K562 (cell line): ENCODE measurements at regions not wholly inside any gene's neighbourhood (a gene's known extent, or its start where the extent isn't known, plus 50 kb on each side); places are given as distances from the start of the nearest gene placed in this dataset.

ENCODE experiments used
- ATAC-seq: fragments of 200-7000 bp; cut with Tn5 transposase; 3 replicates; pipeline ENCODE4 v1.9.1; 2020; ENCODE audit warnings: moderate library complexity
- BruUV-seq: library from RNA; stranded (reverse); fragments of 400-500 nt; replicated peaks from 2 replicates; lab custom pipeline; 2021; lab: Mats Ljungman, UMichigan
- CTCF ChIA-PET: fragments of 300-600 bp; formaldehyde crosslinking; extraction: SDS; loops from one replicate; lab custom pipeline; 2021; ENCODE audit warnings: low intra/inter-chr PET ratio; lab: Yijun Ruan, JAX
- POLR2A ChIA-PET: fragments of 300-600, 350-650 bp; sonication (Branson Sonifier 250); formaldehyde crosslinking; extraction: SDS; loops from one replicate; lab custom pipeline; 2021; ENCODE audit warnings: antibody characterized with exemption, inconsistent platforms; lab: Yijun Ruan, JAX
- DNase-seq, 4 experiments: peaks; one replicate each; pipeline versions ENCODE4 v3.0.0 to v3.0.0-alpha.2; 2011 to 2018; ENCODE audit warnings: low spot score in 3 of 4, mixed read lengths in 3 of 4; ENCODE audit errors: extremely low read depth in 1 of 4
- FAIRE-seq: peaks from 2 replicates; lab custom pipeline; 2011; peaks lifted over from hg19 to GRCh38; lab: Jason Lieb, UNC
- H2AFZ ChIP-seq: 2 replicates; pipeline ENCODE4 v1.6.0; 2011; ENCODE audit warnings: low read depth, low read length, control low read depth, inconsistent platforms
- H3K27ac ChIP-seq: fragments of 200-600 bp; 3 replicates; pipeline ENCODE4 v1.8.0; 2011; ENCODE audit warnings: low read depth, mild to moderate bottlenecking, control low read depth, inconsistent platforms, low read length, moderate library complexity, mixed read lengths; ENCODE audit errors: extremely low read depth
- H3K27me3 ChIP-seq, 2 experiments: fragments of 300-600 bp in 1 of 2; 2 replicates in 1 of 2; 3 replicates in 1 of 2; pipeline versions ENCODE4 v1.6.0 to v1.8.0; 2011; ENCODE audit warnings: inconsistent platforms in 2 of 2, low read length in 2 of 2, mild to moderate bottlenecking in 1 of 2, mixed read lengths in 1 of 2, moderate library complexity in 1 of 2; ENCODE audit not compliant: control insufficient read depth in 2 of 2, insufficient read depth in 2 of 2
- H3K36me3 ChIP-seq: fragments of 300-600 bp; 3 replicates; pipeline ENCODE4 v1.8.0; 2011; ENCODE audit warnings: mild to moderate bottlenecking, low read length, inconsistent platforms; ENCODE audit not compliant: control insufficient read depth, insufficient read depth
- H3K4me1 ChIP-seq, 2 experiments: fragments of 200-600 bp in 1 of 2; replicated peaks in 1 of 2; 2 replicates in 1 of 2; 3 replicates in 1 of 2; pipeline versions ENCODE4 v1.5.1 to v1.8.0; 2011; ENCODE audit warnings: inconsistent platforms in 2 of 2, low read length in 2 of 2, mild to moderate bottlenecking in 1 of 2, mixed read lengths in 1 of 2, moderate library complexity in 1 of 2; ENCODE audit not compliant: control insufficient read depth in 2 of 2, insufficient read depth in 2 of 2
- H3K4me2 ChIP-seq: 2 replicates; pipeline ENCODE4 v1.6.1; 2011; ENCODE audit warnings: low read length, control low read depth, inconsistent platforms, mixed read lengths; ENCODE audit not compliant: insufficient read depth
- H3K4me3 ChIP-seq: fragments of 200-600 bp; sonication (generic), shearing (Covaris generic); 2 replicates; pipeline ENCODE4 v1.5.1; 2016; ENCODE audit warnings: control low read depth, inconsistent platforms
- H3K79me2 ChIP-seq: fragments of 200-600 bp; 3 replicates; pipeline ENCODE4 v1.8.0; 2011; ENCODE audit warnings: low read length, inconsistent platforms; ENCODE audit not compliant: control insufficient read depth, insufficient read depth
- H3K9ac ChIP-seq, 2 experiments: 2 replicates each; pipeline versions ENCODE4 v1.6.0 to v1.6.1; 2011; ENCODE audit warnings: low read depth in 2 of 2, low read length in 2 of 2, control low read depth in 1 of 2, inconsistent platforms in 1 of 2, mild to moderate bottlenecking in 1 of 2, mixed read lengths in 1 of 2; ENCODE audit not compliant: insufficient read depth in 1 of 2
- H3K9me1 ChIP-seq: one replicate; pipeline ENCODE4 v1.6.0; 2011; ENCODE audit warnings: inconsistent platforms, mild to moderate bottlenecking, low read length, moderate library complexity; ENCODE audit not compliant: control insufficient read depth, insufficient read depth
- H3K9me3 ChIP-seq: replicated peaks from 2 replicates; pipeline ENCODE4 v1.5.1; 2011; ENCODE audit warnings: low read depth, low read length, inconsistent platforms; ENCODE audit not compliant: control insufficient read depth, insufficient read depth
- H4K20me1 ChIP-seq: replicated peaks from 2 replicates; pipeline ENCODE4 v1.6.1; 2011; ENCODE audit warnings: low read length, inconsistent platforms, mixed read lengths; ENCODE audit not compliant: control insufficient read depth, insufficient read depth
- CBX8 ChIP-seq: fragments of 200-600 bp; sonication (generic); IDR thresholded peaks from 2 replicates; pipeline ENCODE4 v1.6.1; 2012; ENCODE audit warnings: borderline replicate concordance, mixed run types, low read depth, mild to moderate bottlenecking, moderate library complexity, mixed read lengths, low read length, control low read depth, inconsistent platforms; ENCODE audit not compliant: poor library complexity, severe bottlenecking; ENCODE audit errors: extremely low read depth
- E2F4 ChIP-seq: sonication (generic); formaldehyde crosslinking; IDR thresholded peaks from 2 replicates; pipeline ENCODE4 v1.8.0; 2022; ENCODE audit warnings: mild to moderate bottlenecking, low read depth, missing genetic modification reagents
- HMGN3 ChIP-seq: IDR thresholded peaks from 2 replicates; pipeline ENCODE4 v1.6.1; 2011; ENCODE audit warnings: borderline replicate concordance, low read depth, mild to moderate bottlenecking, mixed read lengths, low read length; ENCODE audit not compliant: insufficient read length; ENCODE audit errors: extremely low read depth
- MTA1 ChIP-seq: fragments of 450-650 bp; IDR thresholded peaks from 2 replicates; pipeline ENCODE4 v1.6.1; 2017; ENCODE audit warnings: borderline replicate concordance
- NKRF ChIP-seq: fragments of 450-650 bp; IDR thresholded peaks from 2 replicates; pipeline ENCODE4 v1.6.1; 2016; ENCODE audit warnings: borderline replicate concordance
- NR3C1 ChIP-seq: sonication (generic); formaldehyde crosslinking; IDR thresholded peaks from 2 replicates; pipeline ENCODE4 v1.8.1; 2022; ENCODE audit warnings: missing genetic modification reagents
- ZNF124 ChIP-seq: sonication (generic); formaldehyde crosslinking; IDR thresholded peaks from 2 replicates; pipeline ENCODE4 v1.8.1; 2022; ENCODE audit warnings: missing genetic modification reagents
- ZNF165 ChIP-seq: fragments of 250-450 bp; sonication (Bioruptor Pico); IDR thresholded peaks from 2 replicates; pipeline ENCODE4 v1.4.0; 2020; ENCODE audit warnings: borderline replicate concordance
- WGBS: fragments of 100-300 bp; shearing (Covaris generic); methylation state at CpG from one replicate; pipeline ENCODE4 v1.1.6; 2016; ENCODE audit warnings: low coverage, mixed read lengths; ENCODE audit not compliant: insufficient coverage; ENCODE audit errors: missing lambda C conversion rate; 5-methylcytosine and 5-hydroxymethylcytosine counted together
- in situ Hi-C: fragments of 300-500 bp; cut with MboI; formaldehyde crosslinking; loops from 4 replicates; pipeline ENCODE4 v1.15.0; 2018; ENCODE audit warnings: inconsistent platforms, mixed read lengths
- intact Hi-C: fragments of 100-400 bp; cut with micrococcal nuclease; formaldehyde crosslinking; loops from 2 replicates; pipeline ENCODE4 v1.14.2; 2022
- TF ChIP-seq, protein P1 (sequence below): IDR thresholded peaks from 2 replicates; pipeline ENCODE4 v1.6.1; 2012; ENCODE audit warnings: low read depth, low read length, improper control_type of control experiment, borderline replicate concordance
- TF ChIP-seq, protein P2 (sequence below): fragments of 250-450 bp; sonication (Bioruptor Pico); IDR thresholded peaks from 2 replicates; pipeline ENCODE4 v1.8.0; 2022; ENCODE audit warnings: inconsistent platforms, mild to moderate bottlenecking, moderate library complexity, borderline replicate concordance

DNA sequence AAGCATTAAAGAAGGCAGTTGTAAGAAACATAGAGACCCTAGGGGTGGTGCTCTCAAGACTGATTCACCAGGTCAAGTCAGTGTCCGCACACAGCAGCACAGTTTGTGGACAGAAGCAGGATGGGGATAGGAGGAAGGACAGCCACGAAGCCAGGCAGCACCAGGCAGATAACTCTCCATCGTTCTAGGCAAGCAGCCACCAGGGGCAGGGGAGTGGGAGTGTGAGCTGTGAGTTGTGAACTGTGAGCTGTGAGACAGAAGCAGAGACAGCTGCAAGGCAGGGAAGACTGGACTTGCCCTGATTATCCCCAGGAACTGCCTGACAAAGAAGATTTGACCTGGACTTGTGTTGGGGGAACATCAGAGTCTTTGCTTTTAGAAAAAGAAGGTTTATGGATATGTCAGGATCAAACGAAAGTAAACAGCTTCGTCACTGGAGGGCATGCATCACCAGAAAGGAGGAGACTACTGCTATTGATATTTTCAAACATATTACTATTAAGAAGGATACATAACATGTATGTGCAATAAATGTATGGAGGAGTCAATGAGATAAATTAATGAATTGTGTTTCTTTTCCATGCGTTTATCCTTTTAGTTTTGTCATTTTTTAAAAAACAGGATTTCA, 286.1 kb downstream of the IRS2 start (continued):
- no peak for TF ChIP-seq ZNF124 (CRISPR knock-in tag)
- no peak for TF ChIP-seq NKRF
- TF ChIP-seq, protein P1, sequence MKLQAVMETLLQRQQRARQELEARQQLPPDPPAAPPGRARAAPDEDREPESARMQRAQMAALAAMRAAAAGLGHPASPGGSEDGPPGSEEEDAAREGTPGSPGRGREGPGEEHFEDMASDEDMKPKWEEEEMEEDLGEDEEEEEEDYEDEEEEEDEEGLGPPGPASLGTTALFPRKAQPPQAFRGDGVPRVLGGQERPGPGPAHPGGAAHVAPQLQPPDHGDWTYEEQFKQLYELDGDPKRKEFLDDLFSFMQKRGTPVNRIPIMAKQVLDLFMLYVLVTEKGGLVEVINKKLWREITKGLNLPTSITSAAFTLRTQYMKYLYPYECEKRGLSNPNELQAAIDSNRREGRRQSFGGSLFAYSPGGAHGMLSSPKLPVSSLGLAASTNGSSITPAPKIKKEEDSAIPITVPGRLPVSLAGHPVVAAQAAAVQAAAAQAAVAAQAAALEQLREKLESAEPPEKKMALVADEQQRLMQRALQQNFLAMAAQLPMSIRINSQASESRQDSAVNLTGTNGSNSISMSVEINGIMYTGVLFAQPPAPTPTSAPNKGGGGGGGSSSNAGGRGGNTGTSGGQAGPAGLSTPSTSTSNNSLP, result no peak
- TF ChIP-seq CBX8, result no peak
- TF ChIP-seq NR3C1 (CRISPR knock-in tag), result no peak
- TF ChIP-seq ZNF165, result no peak
- no peak for TF ChIP-seq MTA1

DNA sequence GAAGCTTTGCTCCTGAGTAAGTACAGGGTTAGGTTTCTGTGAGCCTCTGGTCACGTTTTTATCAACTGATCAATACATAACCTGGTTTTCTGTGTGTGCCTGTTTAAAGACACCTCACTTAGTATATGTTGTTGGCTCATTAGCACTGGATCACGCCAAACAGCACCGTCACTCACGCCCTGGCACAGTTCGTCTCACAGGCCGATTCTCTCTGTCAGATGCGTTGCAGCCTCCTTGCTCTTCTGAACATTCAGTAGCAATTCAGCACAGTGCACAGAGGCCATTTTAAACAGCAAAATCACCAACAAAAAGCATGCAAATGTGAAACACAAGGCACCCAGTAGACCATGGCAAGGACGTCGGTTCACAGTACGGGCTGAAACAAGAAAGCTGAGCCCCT, 288.5 kb downstream of the IRS2 start:
- Histone ChIP-seq H3K36me3 (no peaks in the 10 kb centered on the region), H4K20me1 (no peaks in the 10 kb centered on the region), H3K27ac (no peak overlapping the region), H3K4me3 (no peak overlapping the region), H2AFZ (no peak overlapping the region), H3K79me2 (no peaks in the 10 kb centered on the region), H3K9ac (no peak overlapping the region), H3K4me2 (no peak overlapping the region), H3K27me3 (no peaks in the 10 kb centered on the region), H3K4me1 (no peaks in the 10 kb centered on the region), H3K9me3 (no peaks in the 10 kb centered on the region), H3K9me1 (no peaks in the 10 kb centered on the region)
- BruUV-seq, result no TSS peak
- ChIA-PET POLR2A (no interaction called here), CTCF (no interaction called here)
- WGBS, result 1% methylated on average over 10 of the region's 10 CpGs
- ATAC-seq (no peak), FAIRE-seq (no peak), DNase-seq (no peak)
- in situ Hi-C loops, result no loop called here
- intact Hi-C loops, result no loop called here
- TF ChIP-seq, protein P2, sequence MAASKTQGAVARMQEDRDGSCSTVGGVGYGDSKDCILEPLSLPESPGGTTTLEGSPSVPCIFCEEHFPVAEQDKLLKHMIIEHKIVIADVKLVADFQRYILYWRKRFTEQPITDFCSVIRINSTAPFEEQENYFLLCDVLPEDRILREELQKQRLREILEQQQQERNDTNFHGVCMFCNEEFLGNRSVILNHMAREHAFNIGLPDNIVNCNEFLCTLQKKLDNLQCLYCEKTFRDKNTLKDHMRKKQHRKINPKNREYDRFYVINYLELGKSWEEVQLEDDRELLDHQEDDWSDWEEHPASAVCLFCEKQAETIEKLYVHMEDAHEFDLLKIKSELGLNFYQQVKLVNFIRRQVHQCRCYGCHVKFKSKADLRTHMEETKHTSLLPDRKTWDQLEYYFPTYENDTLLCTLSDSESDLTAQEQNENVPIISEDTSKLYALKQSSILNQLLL (CRISPR knock-in tag), result no peak
- no peak for TF ChIP-seq E2F4
- no peak for TF ChIP-seq HMGN3
